T-helper 1 cell (primary cell): ENCODE measurements at regions not wholly inside any gene's neighbourhood (a gene's known extent, or its start where the extent isn't known, plus 50 kb on each side); places are given as distances from the start of the nearest gene placed in this dataset.
"Not testable (repeated sequence)": the region's sequence is repeated elsewhere in the genome, so short reads cannot be mapped to it uniquely, and the experiment has no call there.

Experiments used
- DNase-seq, 5 donors: peaks; one replicate each; pipeline ENCODE4 v3.0.0-alpha.2; 2012 to 2020

GRCh38 chr2:219727771-219728429 is 100.5 kb downstream of the SLC4A3 start:
- DNase-seq, result no peak

GRCh38 chr2:219728991-219729487 is 101.6 kb downstream of the SLC4A3 start:
- DNase-seq, result no peak

- no peak for DNase-seq
Measured at GRCh38 chr2:219731173-219731572, 103.7 kb downstream of the SLC4A3 start.

- no peak for DNase-seq
Measured at GRCh38 chr2:219733106-219733505, 105.7 kb downstream of the SLC4A3 start.

GRCh38 chr2:219733746-219734145 is 106.3 kb downstream of the SLC4A3 start:
- DNase-seq, result no peak

GRCh38 chr2:219736209-219736608 is 108.8 kb downstream of the SLC4A3 start:
- no peak for DNase-seq

GRCh38 chr2:219737270-219737691 is 109.9 kb downstream of the SLC4A3 start:
- no peak for DNase-seq

GRCh38 chr2:219739066-219739465 is 111.6 kb downstream of the SLC4A3 start:
- DNase-seq, result no peak

- no peak for DNase-seq
Measured at GRCh38 chr2:219739866-219740440, 112.5 kb downstream of the SLC4A3 start.

- no peak for DNase-seq
Measured at GRCh38 chr2:219743548-219743947, 116.1 kb downstream of the SLC4A3 start.

- no peak for DNase-seq
Measured at GRCh38 chr2:219744066-219744465, 116.6 kb downstream of the SLC4A3 start.

- no peak for DNase-seq
Measured at GRCh38 chr2:219744600-219744999, 117.2 kb downstream of the SLC4A3 start.

- no peak for DNase-seq
Measured at GRCh38 chr2:219747637-219748036, 120.2 kb downstream of the SLC4A3 start.

GRCh38 chr2:219748671-219749570 is 121.5 kb downstream of the SLC4A3 start:
- no peak for DNase-seq

GRCh38 chr2:219751121-219751520 is 123.7 kb downstream of the SLC4A3 start:
- not testable (repeated sequence) for DNase-seq

- DNase-seq, result peak in 1 of 5 donors; percentile 16
Measured at GRCh38 chr2:219752726-219753125, 125.3 kb downstream of the SLC4A3 start.

- DNase-seq, result no peak
Measured at GRCh38 chr2:219758907-219759680, 131.7 kb downstream of the SLC4A3 start.

GRCh38 chr2:219759801-219760200 is 132.4 kb downstream of the SLC4A3 start:
- DNase-seq, result no peak

GRCh38 chr2:219765231-219765911 is 137.9 kb downstream of the SLC4A3 start:
- no peak for DNase-seq

- DNase-seq, result no peak
Measured at GRCh38 chr2:219766658-219767057, 139.2 kb downstream of the SLC4A3 start.

- DNase-seq, result no peak
Measured at GRCh38 chr2:219769090-219769910, 141.9 kb downstream of the SLC4A3 start.
